ENCODE measurements at regions not wholly inside any gene's neighbourhood (a gene's known extent, or its start where the extent isn't known, plus 50 kb on each side); places are given as distances from the start of the nearest gene placed in this dataset.

GRCh38 chr4:137070614-137071013 lies 461.7 kb downstream of the PCDH18 start:
- ATAC-seq: no peak
- TF ChIP-seq ZFP30 (CRISPR knock-in tag; IDR thresholded peaks at IDR 0.05): no peak
- TF ChIP-seq GLIS3 (CRISPR knock-in tag; IDR thresholded peaks at IDR 0.05): no peak
- TF ChIP-seq ZC3H10 (CRISPR knock-in tag; IDR thresholded peaks at IDR 0.05): no peak
- no peak for TF ChIP-seq PPARA (CRISPR knock-in tag; IDR thresholded peaks at IDR 0.05; ENCODE audit: borderline replicate concordance)
- TF ChIP-seq CREB5 (CRISPR knock-in tag; IDR thresholded peaks at IDR 0.05; ENCODE audit: low read depth): no peak
- no peak for TF ChIP-seq TSHZ2 (CRISPR knock-in tag; IDR thresholded peaks at IDR 0.05)

- TF ChIP-seq CSDC2 (CRISPR knock-in tag; IDR thresholded peaks at IDR 0.05): no peak
- no peak for ATAC-seq
These were observed 462.8 kb downstream of the PCDH18 start for GRCh38 chr4:137069473-137069872.

- no peak for TF ChIP-seq RARB (CRISPR knock-in tag; IDR thresholded peaks at IDR 0.05)
- TF ChIP-seq ZNF8 (CRISPR knock-in tag; IDR thresholded peaks at IDR 0.05): no peak
- no peak for TF ChIP-seq POU6F1 (CRISPR knock-in tag; IDR thresholded peaks at IDR 0.05; ENCODE audit: borderline replicate concordance, low read depth)
- TF ChIP-seq CREB5 (CRISPR knock-in tag; IDR thresholded peaks at IDR 0.05; ENCODE audit: low read depth): no peak
- TF ChIP-seq TSHZ2 (CRISPR knock-in tag; IDR thresholded peaks at IDR 0.05): no peak
- TF ChIP-seq ZC3H10 (CRISPR knock-in tag; IDR thresholded peaks at IDR 0.05): no peak
- no peak for TF ChIP-seq ZNF70 (CRISPR knock-in tag; IDR thresholded peaks at IDR 0.05)
- no peak for TF ChIP-seq OSR1 (CRISPR knock-in tag; IDR thresholded peaks at IDR 0.05)
- no peak for TF ChIP-seq GLIS3 (CRISPR knock-in tag; IDR thresholded peaks at IDR 0.05)
- no peak for TF ChIP-seq ESRRG (CRISPR knock-in tag; IDR thresholded peaks at IDR 0.05)
- no peak for TF ChIP-seq ARNTL (CRISPR knock-in tag; IDR thresholded peaks at IDR 0.05; ENCODE audit: borderline replicate concordance, low read depth)
- no peak for TF ChIP-seq CSRNP3 (CRISPR knock-in tag; IDR thresholded peaks at IDR 0.05)
- no peak for TF ChIP-seq ISL1 (CRISPR knock-in tag; IDR thresholded peaks at IDR 0.05)
- ATAC-seq: no peak
These were observed 464.6 kb downstream of the PCDH18 start for GRCh38 chr4:137067735-137068134.

- no peak for ATAC-seq
- TF ChIP-seq TOX (CRISPR knock-in tag; IDR thresholded peaks at IDR 0.05; ENCODE audit: borderline replicate concordance) (no peak), ZFP30 (CRISPR knock-in tag; IDR thresholded peaks at IDR 0.05) (no peak), ARNTL (CRISPR knock-in tag; IDR thresholded peaks at IDR 0.05; ENCODE audit: borderline replicate concordance, low read depth) (no peak), CREB5 (CRISPR knock-in tag; IDR thresholded peaks at IDR 0.05; ENCODE audit: low read depth) (no peak), PPARA (CRISPR knock-in tag; IDR thresholded peaks at IDR 0.05; ENCODE audit: borderline replicate concordance) (no peak), SNAI2 (CRISPR knock-in tag; IDR thresholded peaks at IDR 0.05) (no peak), ISL1 (CRISPR knock-in tag; IDR thresholded peaks at IDR 0.05) (no peak), TCF4 (CRISPR knock-in tag; IDR thresholded peaks at IDR 0.05; ENCODE audit: borderline replicate concordance) (no peak), RARB (CRISPR knock-in tag; IDR thresholded peaks at IDR 0.05) (no peak), CSRNP3 (CRISPR knock-in tag; IDR thresholded peaks at IDR 0.05) (no peak), ZNF70 (CRISPR knock-in tag; IDR thresholded peaks at IDR 0.05) (no peak), ZNF8 (CRISPR knock-in tag; IDR thresholded peaks at IDR 0.05) (no peak), BACH2 (CRISPR knock-in tag; IDR thresholded peaks at IDR 0.05; ENCODE audit: borderline replicate concordance) (no peak), ZNF565 (CRISPR knock-in tag; conservative IDR thresholded peaks at IDR 0.05; ENCODE audit: low read depth) (no peak), CSDC2 (CRISPR knock-in tag; IDR thresholded peaks at IDR 0.05) (no peak)
These were observed 467.0 kb downstream of the PCDH18 start for GRCh38 chr4:137065311-137065710.

All from SK-N-SH treated with all-trans-retinoic acid at 6 μM for 48 hours (cell line).